ENCODE measurements at regions not wholly inside any gene's neighbourhood (a gene's known extent, or its start where the extent isn't known, plus 50 kb on each side); places are given as distances from the start of the nearest gene placed in this dataset.
"Not testable (repeated sequence)": the region's sequence is repeated elsewhere in the genome, so short reads cannot be mapped to it uniquely, and the experiment has no call there.

DNA sequence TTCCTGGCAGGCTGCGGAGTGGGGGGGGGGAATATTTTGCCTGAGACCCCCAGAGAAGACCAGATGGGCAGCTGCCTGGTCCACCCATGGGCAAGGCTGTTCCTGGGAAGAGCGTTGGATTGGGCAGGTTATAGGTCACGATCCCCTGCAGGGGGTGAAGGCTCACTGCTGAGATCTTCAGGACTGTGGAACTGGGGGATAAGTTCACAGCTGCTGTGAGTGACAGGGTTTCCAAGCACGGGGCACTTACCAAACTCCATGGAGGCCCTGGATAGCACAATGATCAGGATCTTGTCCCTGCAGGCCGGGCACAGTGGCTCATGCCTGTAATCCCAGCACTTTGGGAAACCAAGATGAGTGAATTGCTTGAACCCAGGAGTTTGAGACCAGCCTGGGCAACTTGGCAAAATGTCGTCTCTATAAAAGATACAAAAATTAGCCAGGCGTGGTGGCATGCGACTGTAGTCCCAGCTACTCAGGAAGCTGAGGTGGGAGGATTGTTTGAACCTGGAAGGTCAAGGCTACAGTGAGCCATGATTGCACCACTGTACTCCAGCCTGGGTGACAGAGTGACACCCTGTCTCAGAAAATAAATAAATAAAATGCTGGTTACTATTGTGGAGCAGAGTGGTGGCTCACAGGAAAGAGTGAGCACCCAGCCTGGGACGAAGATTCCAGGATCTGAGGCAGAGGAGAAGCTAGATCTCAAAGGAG is 68.0 kb upstream of the HELT start:
- no peak for DNase-seq

DNA sequence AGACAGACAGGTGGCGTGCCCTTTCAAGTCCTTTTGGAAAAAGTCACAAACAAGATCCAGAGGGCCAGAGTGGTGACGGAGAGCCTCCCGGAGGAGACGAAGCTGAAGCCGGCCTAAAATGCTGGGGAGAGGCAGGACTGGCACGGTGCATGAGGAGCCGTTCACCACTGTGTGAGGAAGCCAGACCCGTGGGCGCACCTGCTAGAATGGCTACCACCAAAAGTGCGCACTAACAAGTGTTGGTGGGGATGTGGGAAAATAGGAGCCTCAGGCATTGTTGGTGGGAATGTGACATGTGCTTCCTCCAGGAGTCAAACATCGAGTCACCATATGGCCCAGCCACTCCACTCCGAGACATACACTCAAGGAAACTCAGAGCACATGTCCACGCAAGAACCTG is 67.4 kb upstream of the HELT start:
- DNase-seq: no peak

DNA sequence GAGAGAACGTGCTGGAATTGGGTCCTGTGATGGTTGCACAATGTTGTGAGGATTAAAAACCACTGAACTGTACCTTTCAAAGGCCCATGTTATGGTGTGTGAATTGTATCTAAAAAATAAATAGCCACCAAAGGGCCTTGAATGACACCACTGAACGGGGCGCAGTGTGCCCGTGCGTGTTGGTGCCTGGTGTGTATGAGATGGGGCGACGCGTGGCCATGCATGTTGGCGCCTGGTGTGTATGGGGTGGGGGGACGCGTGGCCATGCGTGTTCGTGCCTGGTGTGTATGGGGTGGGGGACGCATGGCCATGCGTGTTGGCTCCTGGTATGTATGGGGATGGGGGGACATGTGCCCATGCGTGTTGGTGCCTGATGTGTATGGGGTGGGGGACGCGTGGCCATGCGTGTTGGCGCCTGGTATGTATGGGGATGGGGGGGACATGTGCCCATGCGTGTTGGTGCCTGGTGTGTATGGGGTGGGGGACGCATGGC is 66.6 kb upstream of the HELT start:
- DNase-seq: no peak

GRCh38 chr4:184952522-184952921 is 65.8 kb upstream of the HELT start:
- no peak for DNase-seq

DNA sequence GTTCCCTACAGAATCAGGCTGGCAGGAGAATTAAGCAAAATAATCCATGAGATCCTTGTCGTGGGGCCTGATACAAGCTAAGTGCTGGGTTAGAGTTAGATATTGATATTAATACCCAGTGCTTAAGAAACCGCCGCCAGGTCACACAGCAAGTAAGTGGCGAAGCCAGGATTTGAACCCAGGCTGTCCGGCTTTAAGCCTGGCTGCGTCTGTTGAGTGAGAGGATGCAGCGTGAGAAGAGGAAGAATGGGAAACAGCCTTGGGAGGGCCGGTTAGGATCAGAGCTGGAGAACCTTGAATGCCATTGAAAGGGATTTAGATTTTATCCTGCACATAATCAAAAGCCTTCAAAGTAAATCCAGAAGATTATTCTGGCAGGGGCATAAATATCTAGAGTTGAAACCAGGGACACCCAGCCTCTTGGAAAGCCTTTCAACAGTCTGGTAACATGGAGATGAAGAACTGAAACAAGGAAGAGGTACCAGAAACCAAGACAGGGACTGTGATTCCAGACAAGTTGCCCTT is 64.8 kb upstream of the HELT start:
- no peak for DNase-seq

DNA sequence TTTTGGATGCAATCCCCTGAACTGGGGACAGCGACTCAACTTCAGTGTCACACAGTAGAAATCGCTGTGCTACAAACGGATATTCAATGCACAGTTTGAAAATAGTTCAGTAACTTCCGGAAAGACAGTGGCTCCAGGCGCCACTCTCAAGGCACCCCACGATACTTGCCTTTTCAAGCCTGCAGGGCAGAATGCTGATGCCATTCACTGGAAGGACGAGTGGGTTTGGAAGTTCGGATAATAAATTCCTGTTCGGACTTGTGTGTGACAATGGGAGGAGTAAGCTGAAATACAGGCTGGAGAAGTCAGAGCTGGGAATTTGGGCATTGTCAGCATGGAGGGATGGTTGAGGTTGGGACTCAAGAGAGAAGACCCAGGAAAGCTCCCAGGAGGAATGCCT is 64.3 kb upstream of the HELT start:
- DNase-seq: no peak

- DNase-seq: no peak
These were observed 63.8 kb upstream of the HELT start for GRCh38 chr4:184954482-184954881.

DNA sequence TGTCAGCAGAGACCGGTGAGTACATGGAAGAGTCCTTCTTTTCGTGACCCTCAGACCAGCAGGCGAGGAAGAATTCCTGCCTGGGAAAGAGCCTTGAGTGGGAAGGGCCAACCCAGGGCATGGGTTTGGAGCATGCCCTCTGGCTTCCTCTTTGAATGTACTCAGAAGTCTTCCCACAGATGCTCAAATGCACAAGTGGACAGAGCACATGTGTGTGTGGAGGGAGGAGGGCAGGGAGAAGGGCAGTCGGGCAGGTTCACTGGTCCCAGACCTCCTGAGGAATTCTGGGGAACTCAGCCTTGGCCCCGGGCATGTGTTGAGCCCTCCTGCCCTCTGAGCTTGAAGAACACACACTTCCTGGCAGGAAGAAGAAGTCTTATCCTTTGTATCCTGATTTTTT is 63.2 kb upstream of the HELT start:
- DNase-seq: no peak

DNA sequence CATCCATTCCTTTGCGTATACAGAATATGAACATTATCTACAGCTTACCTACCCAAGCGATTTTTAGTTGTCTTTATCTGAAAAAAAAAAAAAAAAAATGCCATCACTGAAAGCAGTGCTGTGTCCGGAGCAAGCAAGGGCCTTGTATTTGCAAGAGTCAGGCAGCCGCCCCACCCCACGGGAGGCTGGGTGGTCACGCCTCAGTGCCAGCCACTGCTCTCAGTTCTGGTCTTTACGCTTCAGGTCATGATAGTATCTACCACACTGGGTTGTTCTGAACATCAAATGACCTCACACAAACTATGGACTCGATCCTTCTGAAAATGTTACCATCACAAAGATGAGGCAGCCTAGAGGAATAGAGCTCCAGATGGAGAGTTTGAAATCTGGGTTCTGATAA is 62.7 kb upstream of the HELT start:
- no peak for DNase-seq

DNA sequence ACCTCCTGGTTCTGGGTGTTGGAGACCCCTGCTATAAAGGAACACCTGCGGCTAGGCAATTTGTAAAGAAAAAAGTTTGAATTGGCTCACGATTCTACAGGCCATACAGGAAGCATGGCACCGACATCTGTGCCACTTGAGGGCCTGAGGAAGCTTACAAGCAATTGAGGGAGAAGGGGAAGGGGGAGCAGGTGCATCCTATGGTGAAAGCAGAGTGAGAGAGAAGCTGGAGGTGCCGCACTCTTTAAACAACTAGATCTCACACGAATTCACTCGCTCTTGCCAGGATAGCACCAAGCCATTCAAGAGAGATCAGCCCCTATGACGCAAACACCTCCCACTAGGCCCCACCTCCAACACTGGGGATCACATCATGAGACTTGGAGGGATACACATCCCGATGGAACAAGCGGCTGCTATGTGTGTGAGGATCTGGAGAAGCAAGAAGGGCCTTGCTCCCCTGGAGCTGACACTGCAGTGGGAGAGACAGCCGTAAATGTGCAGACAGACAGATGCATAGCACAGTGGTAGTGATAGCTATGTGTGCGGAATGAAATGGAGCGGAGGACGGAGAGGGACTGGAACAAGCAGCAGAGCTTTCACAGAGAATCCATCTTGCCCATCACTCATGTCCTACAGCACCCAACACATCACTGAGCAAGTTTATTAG is 60.7 kb upstream of the HELT start:
- peak; percentile 54 for DNase-seq

DNA sequence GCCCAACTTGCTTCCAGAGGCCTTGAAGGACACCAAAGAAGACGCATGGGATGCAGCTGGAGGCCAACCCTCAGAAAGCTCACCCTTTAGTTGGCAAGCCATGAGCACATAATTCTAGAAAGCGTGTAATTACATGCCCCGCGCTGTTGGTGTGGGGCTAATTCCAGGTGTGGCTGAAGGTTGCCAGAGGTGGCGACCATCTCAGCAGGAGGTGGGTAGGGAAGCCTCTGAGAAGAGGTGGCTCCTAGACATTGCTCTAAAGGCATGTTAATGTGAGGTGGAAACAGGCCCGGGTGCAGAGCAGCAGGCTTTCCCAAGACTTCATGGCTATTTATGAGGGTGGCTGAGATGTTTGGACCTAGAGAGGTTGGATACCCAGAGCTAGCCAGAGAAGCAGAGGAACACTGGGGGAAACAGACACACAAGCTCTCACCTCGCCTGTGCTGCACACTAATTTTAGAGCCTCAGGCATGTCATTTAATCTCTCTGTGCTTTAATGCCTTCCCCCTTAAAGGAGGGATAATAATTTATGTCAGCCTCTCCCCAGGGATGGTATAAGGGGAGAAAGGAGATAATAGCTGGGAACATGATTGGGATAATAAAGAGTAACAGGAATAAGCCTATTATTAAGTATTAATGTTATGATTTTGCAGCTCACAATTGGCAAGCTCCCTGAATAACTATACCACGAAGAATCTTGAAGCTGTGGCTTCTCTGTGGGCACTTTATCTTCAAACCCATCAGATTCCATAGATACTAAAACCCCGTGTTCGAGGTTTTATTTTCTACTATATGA is 60.0 kb upstream of the HELT start:
- DNase-seq: no peak

DNA sequence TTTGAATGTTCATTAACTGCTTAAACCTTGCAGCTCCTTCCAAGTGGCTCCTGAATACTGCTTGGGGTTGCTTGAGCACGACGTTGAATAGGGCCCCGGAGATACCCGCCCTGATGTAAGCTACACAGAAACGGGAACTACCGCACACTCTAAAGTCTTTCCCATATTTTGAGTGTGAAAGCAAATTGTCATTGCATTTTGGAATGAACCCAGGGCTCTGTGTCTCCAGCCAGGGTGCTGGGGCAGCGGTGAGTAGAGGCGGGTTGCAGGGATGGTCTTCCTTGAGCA is 59.4 kb upstream of the HELT start:
- no peak for DNase-seq

- DNase-seq: no peak
These were observed 59.0 kb upstream of the HELT start for GRCh38 chr4:184959309-184959708.

DNA sequence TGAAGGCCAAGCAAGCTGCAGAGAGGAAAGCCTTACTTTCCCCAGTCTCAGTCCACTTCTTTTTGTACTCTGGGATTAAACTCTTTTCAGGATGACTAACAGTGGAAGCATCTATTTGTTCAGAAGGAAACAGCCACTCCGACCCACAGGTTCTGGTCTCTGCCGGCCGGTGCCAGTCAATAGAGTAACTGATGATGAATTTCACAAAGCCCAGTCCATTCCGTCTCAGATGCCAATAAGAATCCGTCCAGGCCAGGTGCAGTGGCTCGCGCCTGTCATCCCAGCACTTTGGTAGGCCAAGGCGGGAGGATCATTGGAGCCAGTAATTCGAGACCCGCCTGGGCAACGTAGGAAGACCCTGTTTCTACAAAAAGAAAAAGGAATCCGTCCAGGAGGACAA is 58.5 kb upstream of the HELT start:
- DNase-seq: no peak

DNA sequence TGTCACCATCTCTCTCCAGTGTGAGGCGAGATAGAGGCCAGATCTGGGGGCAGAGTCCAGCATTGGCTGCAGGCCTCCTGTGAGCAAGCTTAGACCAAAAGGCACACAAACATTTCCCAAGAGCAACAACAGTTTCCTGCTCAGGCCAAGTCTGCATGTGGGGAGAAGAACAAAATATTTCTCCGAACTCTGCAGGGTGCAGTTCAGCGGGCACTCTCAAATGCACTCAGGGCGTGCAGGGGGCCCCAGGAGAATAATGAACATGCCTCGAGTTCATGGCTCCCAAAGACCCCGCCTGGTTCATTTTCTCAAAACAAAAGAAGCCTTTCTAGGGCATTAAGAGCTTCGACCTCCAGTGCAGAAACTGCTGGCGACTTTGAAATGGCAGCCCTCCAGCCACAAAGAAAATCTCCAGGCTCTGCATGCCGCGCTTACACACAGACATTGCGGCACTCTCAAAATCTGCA is 57.8 kb upstream of the HELT start:
- no peak for DNase-seq

- peak; percentile 57 for DNase-seq
These were observed 56.6 kb upstream of the HELT start for GRCh38 chr4:184961660-184962059.

DNA sequence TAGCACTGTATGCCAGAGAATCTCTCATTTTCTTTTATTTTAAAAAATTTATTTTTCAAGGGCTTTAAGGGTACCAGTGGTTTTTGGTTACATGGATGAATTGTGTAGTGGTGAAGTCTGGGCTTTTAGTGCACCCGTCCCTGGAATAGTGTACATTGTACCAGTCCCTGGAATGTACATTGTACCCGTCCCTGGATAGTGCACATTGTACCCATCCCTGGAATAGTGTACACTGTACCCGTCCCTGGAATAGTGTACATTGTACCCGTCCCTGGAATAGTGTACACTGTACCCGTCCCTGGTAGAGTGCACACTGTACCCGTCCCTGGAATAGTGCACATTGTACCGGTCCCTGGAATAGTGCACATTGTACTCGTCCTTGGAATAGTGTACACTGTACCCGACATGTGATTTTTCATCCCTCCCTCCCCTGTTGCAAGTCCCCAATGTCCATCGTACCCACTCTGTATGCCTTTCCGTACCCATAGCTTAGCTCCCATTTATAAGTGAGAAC is 56.1 kb upstream of the HELT start:
- no peak for DNase-seq

- not testable (repeated sequence) for DNase-seq
These were observed 52.9 kb upstream of the HELT start for GRCh38 chr4:184965230-184966050.

DNA sequence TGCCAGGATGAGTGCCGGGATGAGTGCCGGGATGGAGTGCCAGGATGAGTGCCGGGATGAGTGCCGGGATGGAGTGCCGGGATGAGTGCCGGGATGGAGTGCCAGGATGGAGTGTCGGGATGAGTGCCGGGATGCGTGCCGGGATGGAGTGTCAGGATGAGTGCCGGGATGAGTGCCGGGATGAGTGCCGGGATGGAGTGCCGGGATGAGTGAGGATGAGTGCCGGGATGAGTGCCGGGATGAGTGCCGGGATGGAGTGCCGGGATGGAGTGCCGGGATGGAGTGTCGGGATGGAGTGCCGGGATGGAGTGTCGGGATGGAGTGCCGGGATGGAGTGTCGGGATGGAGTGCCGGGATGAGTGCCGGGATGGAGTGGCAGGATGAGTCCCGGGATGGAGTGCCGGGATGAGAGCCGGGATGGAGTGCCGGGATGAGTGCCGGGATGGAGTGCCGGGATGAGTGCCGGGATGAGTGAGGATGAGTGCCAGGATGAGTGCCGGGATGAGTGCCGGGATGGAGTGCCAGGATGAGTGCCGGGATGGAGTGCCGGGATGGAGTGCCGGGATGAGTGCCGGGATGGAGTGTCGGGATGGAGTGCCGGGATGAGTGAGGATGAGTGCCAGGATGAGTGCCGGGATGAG is 52.1 kb upstream of the HELT start:
- DNase-seq: not testable (repeated sequence)

DNA sequence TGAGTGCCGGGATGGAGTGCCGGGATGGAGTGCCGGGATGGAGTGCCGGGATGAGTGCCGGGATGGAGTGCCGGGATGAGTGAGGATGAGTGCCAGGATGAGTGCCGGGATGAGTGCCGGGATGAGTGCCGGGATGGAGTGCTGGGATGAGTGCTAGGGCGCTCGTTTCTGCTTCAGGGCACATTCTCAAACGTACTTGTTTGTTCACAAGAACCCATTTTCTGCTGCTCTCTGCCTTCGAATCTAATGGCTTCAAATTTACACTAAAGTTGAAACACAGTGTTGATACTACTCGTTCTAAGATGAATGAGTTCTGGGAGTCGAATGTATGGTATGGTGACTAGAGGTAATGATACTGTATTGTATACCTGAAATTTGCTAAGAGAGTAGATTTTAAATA is 50.6 kb upstream of the HELT start:
- not testable (repeated sequence) for DNase-seq

DNA sequence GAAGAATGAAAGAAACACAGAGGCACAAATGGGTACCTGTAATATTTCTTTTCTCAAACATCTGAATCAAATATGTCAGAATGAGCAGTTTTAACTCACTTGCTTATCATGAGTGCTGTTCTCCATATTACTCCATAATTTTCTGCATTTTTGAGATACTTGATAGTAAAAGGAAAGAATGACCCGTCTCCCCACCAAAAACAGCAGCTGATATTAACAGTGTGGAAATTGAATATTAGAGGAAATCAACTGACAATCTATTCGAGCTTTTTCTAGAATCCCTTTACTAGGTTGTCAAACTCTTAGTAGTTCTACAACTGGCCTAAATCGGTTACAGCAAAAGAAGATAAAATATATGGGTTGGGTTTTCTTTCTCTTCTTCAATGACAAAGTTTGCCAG is 49.9 kb upstream of the HELT start:
- no peak for DNase-seq

Data from NCI-H510A treated with DMSO at 0.1 percent for 48 hours (cell line).